Loucy (cell line): ENCODE measurements at regions not wholly inside any gene's neighbourhood (a gene's known extent, or its start where the extent isn't known, plus 50 kb on each side); places are given as distances from the start of the nearest gene placed in this dataset.

Source experiments
- CTCF ChIP-seq: fragments of 200-600 bp; sonication (generic); conservative IDR thresholded peaks from 2 replicates; pipeline ENCODE4 v1.5.1; 2014; ENCODE audit warnings: mild to moderate bottlenecking, antibody characterized with exemption, low read length
- EZH2phosphoT487 ChIP-seq: fragments of 200-600 bp; IDR thresholded peaks from 2 replicates; pipeline ENCODE4 v1.6.1; 2018; ENCODE audit warnings: antibody characterized with exemption, mild to moderate bottlenecking, moderate library complexity, borderline replicate concordance

GRCh38 chr13:102951808-102952207, 106.0 kb downstream of the ERCC5 start:
- TF ChIP-seq CTCF (no peak), EZH2phosphoT487 (no peak)
